MM.1S (cell line): ENCODE measurements at regions not wholly inside any gene's neighbourhood (a gene's known extent, or its start where the extent isn't known, plus 50 kb on each side); places are given as distances from the start of the nearest gene placed in this dataset.

Source experiments
- DNase-seq: peaks from one replicate; pipeline ENCODE4 v3.0.0-alpha.2; 2015
- H2AFZ ChIP-seq: fragments of 300-600 bp; sonication (generic); 2 replicates; pipeline ENCODE4 v1.6.0; 2016; ENCODE audit warnings: antibody characterized with exemption, low read length
- H3F3A ChIP-seq: fragments of 300-600 bp; sonication (generic); 2 replicates; pipeline ENCODE4 v1.6.1; 2016; ENCODE audit warnings: mild to moderate bottlenecking, antibody characterized with exemption, low read length, moderate library complexity, mixed read lengths; ENCODE audit not compliant: insufficient read depth
- H3K27ac ChIP-seq: fragments of 300-600 bp; sonication (generic); 2 replicates; pipeline ENCODE4 v1.5.1; 2016; ENCODE audit warnings: mild to moderate bottlenecking, low read length
- H3K27me3 ChIP-seq: fragments of 300-600 bp; sonication (generic); replicated peaks from 2 replicates; pipeline ENCODE4 v1.6.0; 2016; ENCODE audit warnings: low read length; ENCODE audit not compliant: insufficient read depth
- H3K36me3 ChIP-seq: fragments of 300-600 bp; sonication (generic); replicated peaks from 2 replicates; pipeline ENCODE4 v1.6.1; 2016; ENCODE audit warnings: mild to moderate bottlenecking, low read length, mixed read lengths; ENCODE audit not compliant: insufficient read depth
- H3K4me1 ChIP-seq: fragments of 300-600 bp; sonication (generic); 2 replicates; pipeline ENCODE4 v1.6.1; 2016; ENCODE audit warnings: low read length, mixed read lengths
- H3K4me2 ChIP-seq: fragments of 300-600 bp; sonication (generic); 2 replicates; pipeline ENCODE4 v1.6.0; 2016; ENCODE audit warnings: low read depth, low read length
- H3K4me3 ChIP-seq: fragments of 300-600 bp; sonication (generic); 2 replicates; pipeline ENCODE4 v1.5.1; 2016; ENCODE audit warnings: low read length, mixed read lengths
- H3K79me2 ChIP-seq: fragments of 300-600 bp; sonication (generic); 2 replicates; pipeline ENCODE4 v1.6.1; 2016; ENCODE audit warnings: mixed run types, low read length, mixed read lengths
- H3K9ac ChIP-seq: fragments of 300-600 bp; sonication (generic); 2 replicates; pipeline ENCODE4 v1.6.1; 2016; ENCODE audit warnings: low read length, mixed read lengths
- H3K9me2 ChIP-seq: fragments of 300-600 bp; sonication (generic); replicated peaks from 2 replicates; pipeline ENCODE4 v1.6.1; 2016; ENCODE audit warnings: mild to moderate bottlenecking, low read length, mixed read lengths; ENCODE audit not compliant: insufficient read depth
- H3K9me3 ChIP-seq: fragments of 300-600 bp; sonication (generic); replicated peaks from 2 replicates; pipeline ENCODE4 v1.6.1; 2016; ENCODE audit warnings: mild to moderate bottlenecking, low read length, mixed read lengths; ENCODE audit not compliant: insufficient read depth
- H4K20me1 ChIP-seq: fragments of 300-600 bp; sonication (generic); 2 replicates; pipeline ENCODE4 v1.6.1; 2016; ENCODE audit warnings: mild to moderate bottlenecking, low read length, moderate library complexity, mixed read lengths; ENCODE audit not compliant: insufficient read depth
- CTCF ChIP-seq: fragments of 300-600 bp; sonication (generic); IDR thresholded peaks from 2 replicates; pipeline ENCODE4 v1.5.1; 2016; ENCODE audit warnings: antibody characterized with exemption, low read length, mixed read lengths
- EZH2 ChIP-seq: fragments of 300-600 bp; sonication (generic); optimal IDR thresholded peaks from 2 replicates; pipeline ENCODE3; 2017; ENCODE audit warnings: low read depth, mild to moderate bottlenecking, antibody characterized with exemption, low read length, mixed read lengths
- EZH2phosphoT487 ChIP-seq: fragments of 300-600 bp; sonication (generic); IDR thresholded peaks from 2 replicates; pipeline ENCODE4 v1.6.1; 2018; ENCODE audit warnings: antibody characterized with exemption, low read length

GRCh38 chr5:145687943-145688342 is 147.2 kb downstream of the PRELID2 start:
- Histone ChIP-seq H3K9me3 (no peaks in the 10 kb centered on the region), H3K9me2 (no peaks in the 10 kb centered on the region), H4K20me1 (no peaks in the 10 kb centered on the region), H3K36me3 (no peaks in the 10 kb centered on the region), H3K4me2 (no peak overlapping the region), H3K79me2 (no peaks in the 10 kb centered on the region), H3K4me1 (peaks cover 11% of the 10 kb centered on the region), H3K27ac (no peak overlapping the region), H2AFZ (no peak overlapping the region), H3K9ac (no peak overlapping the region), H3F3A (peaks cover 2% of the 10 kb centered on the region; the same call in 1 of the 2 replicates), H3K27me3 (no peaks in the 10 kb centered on the region), H3K4me3 (no peak overlapping the region)
- TF ChIP-seq EZH2 (no peak), EZH2phosphoT487 (no peak), CTCF (no peak)
- DNase-seq: no peak

- Histone ChIP-seq H3K4me3 (no peak overlapping the region), H3K9ac (no peak overlapping the region), H3K9me3 (no peaks in the 10 kb centered on the region), H4K20me1 (no peaks in the 10 kb centered on the region), H3K4me1 (peaks cover 15% of the 10 kb centered on the region), H2AFZ (no peak overlapping the region), H3K27ac (no peak overlapping the region), H3K79me2 (no peaks in the 10 kb centered on the region), H3K4me2 (no peak overlapping the region), H3K36me3 (no peaks in the 10 kb centered on the region), H3F3A (peaks cover 2% of the 10 kb centered on the region; the same call in 1 of the 2 replicates), H3K9me2 (no peaks in the 10 kb centered on the region), H3K27me3 (no peaks in the 10 kb centered on the region)
- TF ChIP-seq EZH2phosphoT487: no peak
- no peak for TF ChIP-seq CTCF
- no peak for TF ChIP-seq EZH2
- no peak for DNase-seq
Measured at GRCh38 chr5:145685417-145685816, 149.7 kb downstream of the PRELID2 start.

- Histone ChIP-seq H3K36me3 (no peaks in the 10 kb centered on the region), H3K4me1 (peaks cover 4% of the 10 kb centered on the region; the same call in 1 of the 2 replicates), H3K27me3 (no peaks in the 10 kb centered on the region), H3K79me2 (no peaks in the 10 kb centered on the region), H3K4me3 (no peak overlapping the region), H3K9me3 (no peaks in the 10 kb centered on the region), H3K9me2 (no peaks in the 10 kb centered on the region), H3K27ac (no peak overlapping the region), H3K9ac (no peak overlapping the region), H3F3A (no peaks in the 10 kb centered on the region), H2AFZ (no peak overlapping the region), H3K4me2 (no peak overlapping the region), H4K20me1 (no peaks in the 10 kb centered on the region)
- no peak for DNase-seq
- TF ChIP-seq EZH2phosphoT487 (no peak), CTCF (no peak), EZH2 (no peak)
Measured at GRCh38 chr5:145683431-145683830, 151.7 kb downstream of the PRELID2 start.
